PC-3 (cell line): ENCODE measurements at regions not wholly inside any gene's neighbourhood (a gene's known extent, or its start where the extent isn't known, plus 50 kb on each side); places are given as distances from the start of the nearest gene placed in this dataset.

Experiments used
- ATAC-seq: fragments of 200-7000 bp; cut with Tn5 transposase; 2 replicates; pipeline ENCODE4 v1.9.1; 2020; ENCODE audit warnings: mild to moderate bottlenecking, moderate library complexity
- BruUV-seq: library from RNA; stranded (reverse); fragments of 400-500 nt; replicated peaks from 2 replicates; lab custom pipeline; 2021; lab: Mats Ljungman, UMichigan
- CTCF ChIA-PET: fragments of 300-600 bp; sonication (Branson Sonifier 250); formaldehyde crosslinking; loops from one replicate; lab custom pipeline; 2022; ENCODE audit warnings: antibody characterized with exemption; lab: Charles Lee
- POLR2A ChIA-PET: fragments of 300-600 bp; sonication (Branson Sonifier 250); formaldehyde crosslinking; loops from one replicate; lab custom pipeline; 2022; ENCODE audit warnings: antibody characterized with exemption; ENCODE audit not compliant: unreplicated experiment; lab: Charles Lee
- DNase-seq: peaks from one replicate; pipeline ENCODE4 v3.0.0-alpha.2; 2015
- H2AFZ ChIP-seq: fragments of 300-600 bp; sonication (generic); 2 replicates; pipeline ENCODE4 v1.6.0; 2016; ENCODE audit warnings: antibody characterized with exemption, low read length
- H3F3A ChIP-seq: fragments of 300-600 bp; sonication (generic); one replicate; pipeline ENCODE4 v1.6.0; 2017; ENCODE audit warnings: antibody characterized with exemption, low read length, control low read depth, mild to moderate bottlenecking; ENCODE audit not compliant: unreplicated experiment
- H3K27ac ChIP-seq: fragments of 300-600 bp; sonication (generic); 2 replicates; pipeline ENCODE4 v1.5.1; 2016; ENCODE audit warnings: mild to moderate bottlenecking, low read length
- H3K27me3 ChIP-seq: fragments of 300-600 bp; sonication (generic); 2 replicates; pipeline ENCODE4 v1.6.1; 2016; ENCODE audit warnings: low read length, mixed read lengths
- H3K36me3 ChIP-seq: fragments of 300-600 bp; sonication (generic); 2 replicates; pipeline ENCODE4 v1.6.1; 2016; ENCODE audit warnings: low read depth, mixed run types, low read length, mixed read lengths
- H3K4me1 ChIP-seq: fragments of 300-600 bp; sonication (generic); 2 replicates; pipeline ENCODE4 v1.5.1; 2016; ENCODE audit warnings: low read length; ENCODE audit not compliant: insufficient read depth
- H3K4me2 ChIP-seq: fragments of 300-600 bp; sonication (generic); 2 replicates; pipeline ENCODE4 v1.6.0; 2016; ENCODE audit warnings: low read length
- H3K4me3 ChIP-seq: fragments of 300-600 bp; sonication (generic); 2 replicates; pipeline ENCODE4 v1.5.1; 2016; ENCODE audit warnings: mild to moderate bottlenecking, low read length, mixed read lengths
- H3K79me2 ChIP-seq: fragments of 300-600 bp; sonication (generic); 2 replicates; pipeline ENCODE4 v1.6.1; 2017; ENCODE audit warnings: low read length, mixed read lengths
- H3K9ac ChIP-seq: fragments of 300-600 bp; sonication (generic); 2 replicates; pipeline ENCODE4 v1.6.0; 2016; ENCODE audit warnings: mild to moderate bottlenecking, low read length
- H3K9me2 ChIP-seq: fragments of 300-600 bp; sonication (generic); replicated peaks from 2 replicates; pipeline ENCODE4 v1.6.1; 2016; ENCODE audit warnings: mixed run types, low read length, mixed read lengths
- H3K9me3 ChIP-seq: fragments of 300-600 bp; sonication (generic); 2 replicates; pipeline ENCODE4 v1.6.1; 2016; ENCODE audit warnings: low read length, mixed read lengths
- H4K20me1 ChIP-seq: fragments of 300-600 bp; sonication (generic); 2 replicates; pipeline ENCODE4 v1.6.1; 2016; ENCODE audit warnings: low read length, mixed read lengths
- EZH2 ChIP-seq: fragments of 300-600 bp; sonication (generic); IDR thresholded peaks from one replicate; pipeline ENCODE4 v1.6.1; 2017; ENCODE audit warnings: antibody characterized with exemption, mild to moderate bottlenecking, low read length; ENCODE audit not compliant: unreplicated experiment
- EZH2phosphoT487 ChIP-seq: fragments of 300-600 bp; sonication (generic); IDR thresholded peaks from 2 replicates; pipeline ENCODE4 v1.6.1; 2018; ENCODE audit warnings: mild to moderate bottlenecking, antibody characterized with exemption, low read length, borderline replicate concordance
- intact Hi-C: fragments of 100-400 bp; cut with micrococcal nuclease; formaldehyde crosslinking; loops from 2 replicates; pipeline ENCODE4 v1.9.0; 2023
- TF ChIP-seq, protein P1 (sequence below): fragments of 300-600 bp; sonication (generic); conservative IDR thresholded peaks from 2 replicates; pipeline ENCODE4 v1.5.1; 2017; ENCODE audit warnings: antibody characterized with exemption, low read depth, mild to moderate bottlenecking, low read length

DNA sequence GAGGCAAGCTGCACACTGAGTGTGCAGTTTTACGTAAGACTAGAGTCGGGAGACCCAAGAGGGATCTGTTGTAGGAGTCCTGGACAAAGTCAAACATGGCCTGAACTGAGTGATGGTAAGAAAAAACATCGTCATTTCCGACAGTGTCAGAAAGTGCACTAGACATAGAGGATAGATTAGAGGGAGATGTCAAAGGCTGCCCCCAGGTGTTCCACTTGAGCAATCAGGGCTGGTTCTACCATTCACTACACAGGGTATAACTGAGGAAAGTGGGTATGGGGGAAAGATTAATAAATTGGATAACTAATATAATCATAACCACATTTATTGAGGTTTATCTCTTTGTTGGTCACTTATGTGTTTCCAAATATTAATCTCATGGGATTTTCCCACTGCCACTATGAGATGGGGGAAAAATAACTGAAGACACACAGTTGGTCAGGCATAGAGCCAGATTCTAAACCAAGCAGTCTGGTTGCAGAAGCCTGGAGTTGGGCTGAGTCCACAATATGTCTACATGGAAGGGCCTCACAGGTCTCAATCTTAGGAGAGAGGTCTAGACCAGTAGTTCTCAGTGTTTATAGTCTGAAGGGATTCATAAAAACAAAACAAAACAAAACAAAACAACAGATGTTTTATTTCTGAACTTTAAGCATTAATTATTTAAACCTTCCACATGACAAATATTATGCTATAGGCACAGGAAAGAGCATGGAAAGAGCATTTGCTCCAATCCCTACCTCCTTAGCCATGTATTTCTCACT lies 766.5 kb downstream of the NTRK3 start:
- no peak overlapping the region for H3K9ac ChIP-seq
- no peak overlapping the region for H3K27ac ChIP-seq
- no peaks in the 10 kb centered on the region for H3K9me3 ChIP-seq
- ChIA-PET CTCF (no interaction called here), POLR2A (no interaction called here)
- H3F3A ChIP-seq: no peaks in the 10 kb centered on the region
- no peak for ATAC-seq
- H3K36me3 ChIP-seq: no peaks in the 10 kb centered on the region
- no peak overlapping the region for H3K4me2 ChIP-seq
- TF ChIP-seq EZH2phosphoT487: no peak
- TF ChIP-seq EZH2: no peak
- no TSS peak for BruUV-seq
- no peaks in the 10 kb centered on the region for H3K27me3 ChIP-seq
- no peak for DNase-seq
- no peaks in the 10 kb centered on the region for H3K79me2 ChIP-seq
- H4K20me1 ChIP-seq: no peaks in the 10 kb centered on the region
- H3K4me3 ChIP-seq: no peak overlapping the region
- intact Hi-C loops: no loop called here
- no peaks in the 10 kb centered on the region for H3K9me2 ChIP-seq
- no peak overlapping the region for H2AFZ ChIP-seq
- no peaks in the 10 kb centered on the region for H3K4me1 ChIP-seq

DNA sequence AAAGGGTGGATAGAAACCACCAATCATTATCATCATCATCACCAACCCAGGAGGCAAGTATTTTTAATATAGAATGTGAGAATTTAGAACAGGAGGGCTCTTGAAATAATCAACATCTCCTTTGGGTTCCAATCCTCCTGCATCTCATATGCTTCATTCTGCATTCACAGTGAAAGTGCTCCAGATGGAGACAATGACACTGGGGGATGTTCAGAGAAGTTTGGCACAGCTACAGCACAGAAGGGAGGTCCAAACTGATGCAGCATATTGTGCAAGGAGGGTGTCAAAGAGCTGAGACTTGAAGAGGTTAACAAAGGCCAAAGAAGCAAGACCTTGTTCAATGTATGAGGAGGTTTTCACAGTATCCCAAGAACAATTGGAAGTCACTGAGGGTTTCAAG lies 767.1 kb downstream of the NTRK3 start:
- no TSS peak for BruUV-seq
- CTCF ChIA-PET: no interaction called here
- DNase-seq (no peak), ATAC-seq (no peak)
- H3K4me2 ChIP-seq: no peak overlapping the region
- H3K79me2 ChIP-seq: no peaks in the 10 kb centered on the region
- TF ChIP-seq EZH2: no peak
- TF ChIP-seq EZH2phosphoT487: no peak
- TF ChIP-seq, protein P1, sequence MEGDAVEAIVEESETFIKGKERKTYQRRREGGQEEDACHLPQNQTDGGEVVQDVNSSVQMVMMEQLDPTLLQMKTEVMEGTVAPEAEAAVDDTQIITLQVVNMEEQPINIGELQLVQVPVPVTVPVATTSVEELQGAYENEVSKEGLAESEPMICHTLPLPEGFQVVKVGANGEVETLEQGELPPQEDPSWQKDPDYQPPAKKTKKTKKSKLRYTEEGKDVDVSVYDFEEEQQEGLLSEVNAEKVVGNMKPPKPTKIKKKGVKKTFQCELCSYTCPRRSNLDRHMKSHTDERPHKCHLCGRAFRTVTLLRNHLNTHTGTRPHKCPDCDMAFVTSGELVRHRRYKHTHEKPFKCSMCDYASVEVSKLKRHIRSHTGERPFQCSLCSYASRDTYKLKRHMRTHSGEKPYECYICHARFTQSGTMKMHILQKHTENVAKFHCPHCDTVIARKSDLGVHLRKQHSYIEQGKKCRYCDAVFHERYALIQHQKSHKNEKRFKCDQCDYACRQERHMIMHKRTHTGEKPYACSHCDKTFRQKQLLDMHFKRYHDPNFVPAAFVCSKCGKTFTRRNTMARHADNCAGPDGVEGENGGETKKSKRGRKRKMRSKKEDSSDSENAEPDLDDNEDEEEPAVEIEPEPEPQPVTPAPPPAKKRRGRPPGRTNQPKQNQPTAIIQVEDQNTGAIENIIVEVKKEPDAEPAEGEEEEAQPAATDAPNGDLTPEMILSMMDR: no peak
- intact Hi-C loops: no loop called here
- H3K27ac ChIP-seq: no peak overlapping the region
- no peaks in the 10 kb centered on the region for H3K9me2 ChIP-seq
- H3K27me3 ChIP-seq: no peaks in the 10 kb centered on the region
- POLR2A ChIA-PET: no interaction called here
- H3K4me3 ChIP-seq: no peak overlapping the region
- no peaks in the 10 kb centered on the region for H3K4me1 ChIP-seq
- H3K36me3 ChIP-seq: no peaks in the 10 kb centered on the region
- no peak overlapping the region for H3K9ac ChIP-seq
- no peak overlapping the region for H2AFZ ChIP-seq
- H3F3A ChIP-seq: no peaks in the 10 kb centered on the region
- H3K9me3 ChIP-seq: no peaks in the 10 kb centered on the region
- H4K20me1 ChIP-seq: no peaks in the 10 kb centered on the region

DNA sequence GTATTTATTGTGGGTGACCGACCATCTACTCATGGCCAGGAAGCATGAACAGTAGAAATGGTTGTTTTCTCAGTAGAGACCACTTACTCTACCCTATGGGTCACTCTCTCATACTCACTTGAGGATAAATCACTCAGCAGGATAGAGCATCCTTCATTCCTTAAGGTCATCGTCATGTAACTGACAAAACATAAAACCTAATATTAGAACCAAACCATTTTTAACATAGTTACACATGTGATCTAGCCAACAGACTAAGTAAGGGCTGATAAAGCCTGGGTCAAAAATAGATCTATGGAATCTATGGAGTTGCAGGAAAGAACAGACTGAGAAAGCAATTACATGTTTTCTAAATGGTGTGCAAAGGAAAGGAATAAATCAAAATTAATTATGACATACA lies 769.1 kb downstream of the NTRK3 start:
- no peak overlapping the region for H3K4me3 ChIP-seq
- H3K79me2 ChIP-seq: no peaks in the 10 kb centered on the region
- no peak overlapping the region for H3K9ac ChIP-seq
- no peaks in the 10 kb centered on the region for H3K4me1 ChIP-seq
- no TSS peak for BruUV-seq
- no peaks in the 10 kb centered on the region for H3F3A ChIP-seq
- ChIA-PET POLR2A (no interaction called here), CTCF (no interaction called here)
- H3K27ac ChIP-seq: no peak overlapping the region
- no peaks in the 10 kb centered on the region for H3K27me3 ChIP-seq
- H3K9me3 ChIP-seq: no peaks in the 10 kb centered on the region
- H3K4me2 ChIP-seq: no peak overlapping the region
- no peaks in the 10 kb centered on the region for H4K20me1 ChIP-seq
- no peak for TF ChIP-seq EZH2phosphoT487
- TF ChIP-seq, protein P1: no peak
- no peak for TF ChIP-seq EZH2
- no peaks in the 10 kb centered on the region for H3K9me2 ChIP-seq
- ATAC-seq (no peak), DNase-seq (no peak)
- no peak overlapping the region for H2AFZ ChIP-seq
- intact Hi-C loops: no loop called here
- H3K36me3 ChIP-seq: no peaks in the 10 kb centered on the region
